HL-60 (cell line): ENCODE measurements at regions not wholly inside any gene's neighbourhood (a gene's known extent, or its start where the extent isn't known, plus 50 kb on each side); places are given as distances from the start of the nearest gene placed in this dataset.

Source experiments
- DNase-seq, 2 experiments: peaks; one replicate each; pipeline ENCODE4 v3.0.0-alpha.2; 2010 to 2020; ENCODE audit warnings: low read depth in 1 of 2, low spot score in 1 of 2
- H3K27ac ChIP-seq: fragments of 250-450 bp; sonication (Bioruptor Pico); replicated peaks from 2 replicates; pipeline ENCODE4 v1.5.1; 2020; ENCODE audit warnings: mild to moderate bottlenecking, moderate library complexity
- H3K27me3 ChIP-seq: fragments of 250-450 bp; sonication (Bioruptor Pico); 2 replicates; pipeline ENCODE4 v1.5.1; 2021; ENCODE audit warnings: mild to moderate bottlenecking, moderate library complexity; ENCODE audit not compliant: insufficient read depth, poor library complexity, severe bottlenecking
- H3K4me3 ChIP-seq: replicated peaks from 2 replicates; pipeline ENCODE4 v1.5.1; 2011; ENCODE audit warnings: mild to moderate bottlenecking, control low read depth, low read length; ENCODE audit not compliant: insufficient read depth
- GABPA ChIP-seq: IDR thresholded peaks from 2 replicates; pipeline ENCODE4 v1.6.1; 2012; ENCODE audit warnings: low read depth
- POLR2AphosphoS5 ChIP-seq: IDR thresholded peaks from 2 replicates; pipeline ENCODE4 v1.6.1; 2012; ENCODE audit warnings: low read depth
- REST ChIP-seq: IDR thresholded peaks from 2 replicates; pipeline ENCODE4 v1.6.1; 2012; ENCODE audit warnings: low read depth; ENCODE audit not compliant: insufficient replicate concordance
- SPI1 ChIP-seq: IDR thresholded peaks from 2 replicates; pipeline ENCODE4 v1.6.1; 2012; ENCODE audit warnings: low read depth, mild to moderate bottlenecking, borderline replicate concordance
- TF ChIP-seq, protein P1 (sequence below): IDR thresholded peaks from one replicate; pipeline ENCODE4 v1.5.1; 2011; ENCODE audit warnings: low read length, control low read depth, inconsistent platforms; ENCODE audit not compliant: insufficient read depth

GRCh38 chr7:35492451-35493175, 202.3 kb downstream of the HERPUD2 start:
- Histone ChIP-seq H3K27me3 (peaks cover 5% of the 10 kb centered on the region), H3K4me3 (no peak overlapping the region), H3K27ac (no peak overlapping the region)
- no peak for DNase-seq
- TF ChIP-seq REST: no peak
- TF ChIP-seq POLR2AphosphoS5: no peak
- no peak for TF ChIP-seq GABPA
- TF ChIP-seq SPI1: no peak
- TF ChIP-seq, protein P1, sequence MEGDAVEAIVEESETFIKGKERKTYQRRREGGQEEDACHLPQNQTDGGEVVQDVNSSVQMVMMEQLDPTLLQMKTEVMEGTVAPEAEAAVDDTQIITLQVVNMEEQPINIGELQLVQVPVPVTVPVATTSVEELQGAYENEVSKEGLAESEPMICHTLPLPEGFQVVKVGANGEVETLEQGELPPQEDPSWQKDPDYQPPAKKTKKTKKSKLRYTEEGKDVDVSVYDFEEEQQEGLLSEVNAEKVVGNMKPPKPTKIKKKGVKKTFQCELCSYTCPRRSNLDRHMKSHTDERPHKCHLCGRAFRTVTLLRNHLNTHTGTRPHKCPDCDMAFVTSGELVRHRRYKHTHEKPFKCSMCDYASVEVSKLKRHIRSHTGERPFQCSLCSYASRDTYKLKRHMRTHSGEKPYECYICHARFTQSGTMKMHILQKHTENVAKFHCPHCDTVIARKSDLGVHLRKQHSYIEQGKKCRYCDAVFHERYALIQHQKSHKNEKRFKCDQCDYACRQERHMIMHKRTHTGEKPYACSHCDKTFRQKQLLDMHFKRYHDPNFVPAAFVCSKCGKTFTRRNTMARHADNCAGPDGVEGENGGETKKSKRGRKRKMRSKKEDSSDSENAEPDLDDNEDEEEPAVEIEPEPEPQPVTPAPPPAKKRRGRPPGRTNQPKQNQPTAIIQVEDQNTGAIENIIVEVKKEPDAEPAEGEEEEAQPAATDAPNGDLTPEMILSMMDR: no peak

DNA sequence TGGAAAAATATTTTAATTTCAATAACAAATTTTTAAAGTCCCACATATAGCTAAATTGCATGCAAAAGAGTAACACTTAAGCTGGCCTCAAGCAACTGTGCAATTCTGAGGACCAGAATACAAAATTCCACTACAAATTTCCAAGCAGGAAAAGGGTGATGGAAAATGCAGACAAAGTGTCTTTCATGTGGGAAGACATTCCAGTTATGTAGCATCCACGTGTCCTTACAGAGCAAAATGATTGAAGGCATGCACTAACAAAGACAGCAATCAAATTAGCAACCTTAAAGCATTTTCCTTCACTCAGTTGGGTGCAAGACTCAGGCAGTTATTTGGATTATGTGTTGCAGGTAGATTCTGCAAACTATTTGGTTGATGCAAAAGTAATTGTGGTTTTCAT, 203.7 kb downstream of the HERPUD2 start:
- no peak overlapping the region for H3K4me3 ChIP-seq
- DNase-seq: no peak
- TF ChIP-seq POLR2AphosphoS5 (no peak), SPI1 (no peak)
- H3K27me3 ChIP-seq: peaks cover 5% of the 10 kb centered on the region
- no peak overlapping the region for H3K27ac ChIP-seq

DNA sequence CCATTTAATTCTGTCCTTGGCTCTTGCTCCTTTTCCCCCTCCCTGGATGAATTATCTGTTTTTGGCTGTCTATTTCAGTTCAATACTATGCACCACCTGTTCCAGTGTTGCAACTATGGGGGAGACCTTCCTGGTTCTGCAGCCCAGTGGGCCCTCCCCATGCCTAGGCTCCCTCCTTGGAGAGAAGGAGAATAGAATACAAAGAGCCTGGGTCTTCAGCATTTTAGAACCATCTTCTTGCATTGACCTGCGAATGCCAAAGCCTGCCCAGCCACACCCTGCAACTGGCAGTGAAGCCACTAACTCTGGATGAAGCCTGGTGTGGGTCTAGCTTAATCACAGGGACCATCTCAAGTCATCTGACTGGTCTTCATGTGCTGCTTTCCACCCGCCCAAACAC, 207.1 kb downstream of the HERPUD2 start:
- TF ChIP-seq REST (no peak), GABPA (no peak), SPI1 (no peak), POLR2AphosphoS5 (no peak)
- TF ChIP-seq, protein P1: no peak
- Histone ChIP-seq H3K4me3 (no peak overlapping the region), H3K27me3 (peaks cover 5% of the 10 kb centered on the region), H3K27ac (no peak overlapping the region)
- no peak for DNase-seq

DNA sequence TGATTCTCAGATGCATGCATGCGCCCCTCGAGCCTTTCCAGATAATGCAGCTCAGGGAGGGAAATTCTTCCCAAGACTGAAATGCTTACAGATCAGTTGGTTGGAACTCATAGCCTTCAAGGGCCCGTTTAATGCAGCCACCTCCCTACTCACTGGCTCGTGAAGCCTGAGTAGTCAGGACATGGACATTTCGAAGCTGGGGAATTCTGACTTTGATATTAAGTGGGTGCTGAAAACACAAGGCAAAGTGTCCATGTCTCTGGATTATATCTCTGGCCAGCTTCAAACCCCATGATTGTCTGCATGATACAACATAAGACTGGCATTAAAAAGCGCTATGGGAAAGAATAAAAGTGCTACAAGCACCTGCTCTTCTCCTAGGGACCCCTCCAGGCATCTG, 207.5 kb downstream of the HERPUD2 start:
- H3K4me3 ChIP-seq: no peak overlapping the region
- no peak overlapping the region for H3K27ac ChIP-seq
- no peak for TF ChIP-seq REST
- no peak for TF ChIP-seq POLR2AphosphoS5
- TF ChIP-seq, protein P1: no peak
- no peak for TF ChIP-seq SPI1
- TF ChIP-seq GABPA: no peak
- DNase-seq: no peak
- peaks cover 5% of the 10 kb centered on the region for H3K27me3 ChIP-seq
